NB4 (cell line): ENCODE measurements at regions not wholly inside any gene's neighbourhood (a gene's known extent, or its start where the extent isn't known, plus 50 kb on each side); places are given as distances from the start of the nearest gene placed in this dataset.

Source experiments
- DNase-seq: peaks from one replicate; pipeline ENCODE4 v3.0.0; 2010; ENCODE audit warnings: low read depth
- H3K4me3 ChIP-seq: one replicate; pipeline ENCODE4 v1.5.1; 2011; ENCODE audit warnings: mild to moderate bottlenecking, low read depth, low read length, moderate library complexity
- CTCF ChIP-seq: IDR thresholded peaks from one replicate; pipeline ENCODE4 v1.5.1; 2012; ENCODE audit warnings: low read depth, low read length
- MAX ChIP-seq: IDR thresholded peaks from 2 replicates; pipeline ENCODE4 v1.6.1; 2011; ENCODE audit warnings: low read depth, low read length
- MYC ChIP-seq: IDR thresholded peaks from 2 replicates; pipeline ENCODE4 v1.6.1; 2011; ENCODE audit warnings: low read depth, low read length
- POLR2A ChIP-seq: IDR thresholded peaks from 2 replicates; pipeline ENCODE4 v1.6.1; 2011; ENCODE audit warnings: mild to moderate bottlenecking; ENCODE audit not compliant: insufficient read length; ENCODE audit errors: extremely low read depth

DNA sequence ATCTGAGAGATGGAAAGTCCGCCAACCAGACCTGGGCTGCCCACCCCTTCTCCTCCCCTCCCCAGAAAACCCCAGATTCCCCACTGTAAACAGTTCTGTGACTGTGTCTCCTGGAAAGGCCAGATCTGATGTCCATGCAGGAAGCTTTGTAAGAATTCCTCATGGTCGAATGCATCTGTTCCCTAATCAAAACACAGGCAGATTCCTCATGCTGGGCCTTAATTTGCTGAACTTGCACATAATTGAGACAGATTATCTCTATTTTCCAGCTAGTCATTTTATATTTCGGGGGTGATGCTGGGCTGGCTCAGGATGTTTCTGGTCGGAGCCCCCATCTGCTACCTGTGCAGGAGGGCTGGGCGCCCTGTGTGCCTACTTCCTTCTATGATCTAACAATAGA, 233.6 kb upstream of the ASIC2 start:
- H3K4me3 ChIP-seq: no peak overlapping the region
- no peak for TF ChIP-seq MAX
- no peak for TF ChIP-seq POLR2A
- TF ChIP-seq MYC: no peak
- TF ChIP-seq CTCF: no peak
- DNase-seq: no peak

GRCh38 chr17:33527290-33527689, 234.2 kb upstream of the ASIC2 start:
- no peak overlapping the region for H3K4me3 ChIP-seq
- no peak for DNase-seq
- TF ChIP-seq MYC: no peak
- no peak for TF ChIP-seq CTCF
- no peak for TF ChIP-seq MAX
- no peak for TF ChIP-seq POLR2A

DNA sequence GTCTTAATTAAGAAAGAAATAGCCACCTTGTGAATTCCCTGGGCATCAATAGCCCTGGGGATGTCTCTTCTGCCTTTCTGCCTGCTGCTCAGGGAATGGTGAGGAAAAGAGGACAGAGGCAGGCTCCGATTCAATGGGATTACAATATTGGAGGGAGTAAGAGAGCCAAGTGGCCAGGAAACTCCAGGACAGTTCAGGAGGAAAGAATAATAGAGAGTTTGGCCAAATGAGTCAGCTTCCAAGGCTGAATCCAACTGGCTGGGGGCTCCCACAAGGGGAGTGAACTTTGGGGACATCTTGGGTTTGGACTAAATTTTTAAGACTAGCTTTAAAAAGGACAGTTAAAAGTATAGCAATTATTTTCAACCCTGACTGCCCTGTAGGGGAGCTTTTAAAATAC, 235.8 kb upstream of the ASIC2 start:
- DNase-seq: no peak
- TF ChIP-seq POLR2A (no peak), MAX (no peak), CTCF (no peak), MYC (no peak)
- H3K4me3 ChIP-seq: no peak overlapping the region

- H3K4me3 ChIP-seq: no peak overlapping the region
- TF ChIP-seq MAX: no peak
- TF ChIP-seq CTCF: no peak
- no peak for TF ChIP-seq MYC
- TF ChIP-seq POLR2A: no peak
- DNase-seq: no peak
Observed at GRCh38 chr17:33529816-33530215, 236.7 kb upstream of the ASIC2 start.

GRCh38 chr17:33531311-33531710, 238.2 kb upstream of the ASIC2 start:
- no peak overlapping the region for H3K4me3 ChIP-seq
- no peak for DNase-seq
- TF ChIP-seq MYC: no peak

DNA sequence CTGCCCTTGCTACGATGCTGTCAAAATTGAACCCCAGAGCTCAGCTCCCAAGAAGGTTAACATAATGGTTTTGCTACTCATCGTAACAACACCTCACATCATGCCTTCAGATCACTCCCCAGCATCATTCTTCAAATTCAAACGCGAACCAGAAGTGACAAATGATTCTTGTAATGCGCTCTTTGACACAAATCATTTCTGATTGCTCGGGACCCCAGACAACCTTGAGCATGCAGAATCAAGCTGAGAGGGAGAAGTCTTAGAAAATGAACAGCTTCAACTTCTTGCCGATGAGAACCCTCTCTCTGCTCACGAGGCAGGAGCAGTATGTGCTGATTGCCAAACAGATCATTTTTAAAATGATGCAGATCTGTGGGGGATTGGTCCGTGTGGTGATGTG, 241.0 kb upstream of the ASIC2 start:
- no peak for TF ChIP-seq MAX
- no peak for TF ChIP-seq POLR2A
- no peak overlapping the region for H3K4me3 ChIP-seq
- no peak for DNase-seq

DNA sequence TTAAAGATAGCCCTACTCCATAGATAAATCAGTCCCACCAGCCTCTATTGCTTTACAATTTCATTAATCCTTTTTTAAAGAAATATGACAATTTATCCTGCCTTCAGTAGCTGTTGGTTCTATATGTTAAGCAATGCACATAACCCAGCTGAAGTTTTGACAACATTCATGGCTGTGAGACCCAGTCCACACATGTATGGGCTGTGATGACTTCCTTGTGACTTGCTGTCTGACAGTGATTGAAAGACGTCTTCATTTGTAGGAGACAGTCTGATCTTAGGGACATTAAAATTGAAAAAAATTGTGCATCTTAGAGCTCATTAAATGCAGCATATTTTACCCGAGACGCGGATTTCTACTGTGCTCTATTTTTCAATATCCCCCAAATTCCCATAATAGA, 252.0 kb upstream of the ASIC2 start:
- no peak overlapping the region for H3K4me3 ChIP-seq
- TF ChIP-seq MAX: no peak
- no peak for TF ChIP-seq MYC
- TF ChIP-seq CTCF: no peak
- no peak for TF ChIP-seq POLR2A
- no peak for DNase-seq
